GM18499 (cell line): ENCODE measurements at regions not wholly inside any gene's neighbourhood (a gene's known extent, or its start where the extent isn't known, plus 50 kb on each side); places are given as distances from the start of the nearest gene placed in this dataset.

Experiments used
- ATAC-seq: cut with Tn5 transposase; IDR thresholded peaks from one replicate; pipeline ENCODE4 v1.9.1; 2021; ENCODE audit warnings: moderate number of reproducible peaks; ENCODE audit not compliant: insufficient read depth, unreplicated experiment

DNA sequence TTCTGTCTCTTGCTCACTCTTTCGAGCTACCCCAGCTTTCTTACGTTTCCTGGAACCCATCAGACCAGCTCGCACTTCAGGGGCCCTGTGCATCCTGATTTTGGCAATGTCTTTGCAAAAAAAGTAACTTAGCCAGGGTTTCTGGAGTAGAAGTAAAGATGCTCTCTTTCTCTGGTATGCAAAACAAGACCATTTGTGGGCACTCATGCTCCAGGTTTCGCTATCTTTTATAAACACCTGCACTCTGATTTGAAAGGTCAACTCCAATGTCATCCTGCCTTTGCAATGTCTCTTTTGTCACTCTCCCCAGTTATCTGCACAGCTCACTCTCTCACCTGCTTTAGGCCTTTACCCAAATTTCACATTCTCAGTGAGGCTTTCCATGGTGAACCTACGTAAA, 869.1 kb downstream of the QKI start:
- ATAC-seq, result no peak

DNA sequence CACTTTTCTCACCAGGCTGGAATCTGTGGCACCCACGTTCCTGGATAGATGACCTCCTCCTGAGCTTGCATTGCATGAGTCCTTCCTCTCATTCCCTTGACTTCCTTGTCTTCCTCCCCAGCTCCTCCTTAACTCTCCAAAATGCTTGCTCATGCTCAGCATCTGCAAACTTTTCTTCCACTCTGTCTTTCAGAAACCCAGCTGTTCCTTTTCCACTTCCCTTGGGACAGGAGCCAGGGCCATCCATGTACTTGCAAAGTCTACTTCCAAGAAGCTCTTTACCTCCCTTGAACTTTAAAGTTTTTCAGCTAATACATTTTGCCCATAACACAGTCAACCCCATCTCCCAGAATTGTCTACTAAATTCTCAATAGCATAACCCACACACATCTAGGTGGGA, 861.7 kb downstream of the QKI start:
- ATAC-seq, result no peak

DNA sequence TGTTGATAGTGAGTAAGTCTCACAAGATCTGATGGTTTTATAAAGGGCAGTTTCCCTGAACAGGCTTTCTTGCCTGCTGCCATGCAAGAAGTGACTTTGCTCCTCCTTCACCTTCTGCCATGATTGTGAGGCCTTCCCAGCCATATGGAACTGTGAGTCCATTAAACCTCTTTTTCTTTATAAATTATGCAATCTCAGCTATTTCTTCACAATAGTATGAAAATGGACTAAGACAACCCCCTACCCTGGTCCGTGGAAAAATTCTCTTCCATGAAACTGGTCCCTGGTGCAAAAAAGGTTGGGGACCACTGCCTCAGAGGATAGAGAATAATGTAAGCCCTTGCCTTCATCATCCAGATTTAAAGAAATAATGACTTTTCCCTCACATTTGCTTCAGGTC, 861.3 kb downstream of the QKI start:
- no peak for ATAC-seq

DNA sequence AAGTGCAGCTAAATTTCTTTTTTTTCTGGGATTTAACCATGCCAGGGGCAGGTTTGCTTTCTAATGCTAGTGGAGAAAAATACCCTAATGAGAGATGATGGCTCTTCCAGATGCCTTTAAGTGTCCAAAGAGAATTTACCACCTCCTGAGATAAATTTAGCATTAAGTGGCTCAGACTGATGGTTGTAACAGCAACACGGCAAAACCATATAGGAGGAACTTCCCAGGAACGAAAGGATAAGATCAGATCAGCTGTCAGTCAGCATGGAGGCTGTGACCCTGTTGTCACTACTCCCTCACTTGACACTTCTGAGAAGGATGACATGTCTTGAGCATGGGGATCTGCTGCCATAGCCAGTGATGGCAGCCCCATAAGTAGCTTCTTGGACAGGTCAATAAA, 860.0 kb downstream of the QKI start:
- ATAC-seq, result no peak

DNA sequence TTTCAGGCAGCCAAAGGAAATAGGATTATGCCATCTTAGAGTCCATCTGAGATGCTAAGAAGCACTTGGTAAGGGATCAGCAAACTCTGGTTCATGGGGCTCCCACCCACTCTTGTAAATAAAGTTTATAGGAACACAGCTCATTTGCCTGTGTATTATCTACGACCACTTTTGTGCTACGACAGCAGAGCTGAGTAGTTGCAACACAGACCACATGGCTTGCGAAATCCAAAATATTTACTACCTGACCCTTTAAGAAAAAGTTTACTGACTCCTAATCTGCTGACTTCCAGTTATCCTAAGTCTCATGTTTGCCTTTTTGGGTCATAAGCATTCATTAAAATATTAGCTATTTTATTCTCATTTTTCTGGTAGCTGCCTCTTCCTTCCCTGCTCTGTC, 859.0 kb downstream of the QKI start:
- ATAC-seq, result no peak

DNA sequence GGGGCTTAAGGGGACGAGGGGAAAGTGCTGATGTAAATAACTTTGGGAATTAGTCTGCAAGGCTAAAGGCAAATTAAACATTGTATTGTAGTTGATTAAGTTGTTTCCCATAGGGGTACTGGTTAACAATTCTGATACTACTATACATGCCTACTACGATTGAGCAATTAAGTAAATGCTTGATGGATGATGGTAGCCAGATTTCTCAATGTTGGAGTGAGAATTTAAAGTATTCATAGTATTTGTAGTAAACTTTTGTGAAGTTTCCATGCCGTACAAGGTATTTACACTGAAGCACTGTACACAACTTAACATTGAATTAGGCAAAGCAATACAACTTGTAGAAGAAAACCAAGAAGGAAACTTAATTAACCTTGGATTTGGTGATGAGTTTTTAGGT, 852.3 kb downstream of the QKI start:
- ATAC-seq, result no peak

DNA sequence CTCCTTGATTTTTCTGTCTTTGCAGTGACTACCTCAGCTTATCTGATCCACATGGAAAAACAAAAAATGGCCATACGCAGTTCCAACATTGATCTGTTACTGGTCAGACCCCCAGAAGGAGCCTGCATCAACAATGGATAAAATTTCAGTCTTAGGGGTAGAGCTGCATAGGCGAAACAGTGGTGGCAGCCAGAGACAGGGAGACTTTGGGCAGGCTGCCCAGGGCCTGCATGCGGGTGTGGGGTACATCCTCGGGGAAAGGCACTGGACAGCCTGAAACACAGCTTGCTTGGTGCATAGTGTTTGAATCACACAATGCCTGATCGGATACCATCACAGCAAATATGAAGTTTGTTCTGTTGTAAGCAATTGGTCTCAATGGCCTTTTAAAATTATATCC, 847.8 kb downstream of the QKI start:
- ATAC-seq, result no peak

DNA sequence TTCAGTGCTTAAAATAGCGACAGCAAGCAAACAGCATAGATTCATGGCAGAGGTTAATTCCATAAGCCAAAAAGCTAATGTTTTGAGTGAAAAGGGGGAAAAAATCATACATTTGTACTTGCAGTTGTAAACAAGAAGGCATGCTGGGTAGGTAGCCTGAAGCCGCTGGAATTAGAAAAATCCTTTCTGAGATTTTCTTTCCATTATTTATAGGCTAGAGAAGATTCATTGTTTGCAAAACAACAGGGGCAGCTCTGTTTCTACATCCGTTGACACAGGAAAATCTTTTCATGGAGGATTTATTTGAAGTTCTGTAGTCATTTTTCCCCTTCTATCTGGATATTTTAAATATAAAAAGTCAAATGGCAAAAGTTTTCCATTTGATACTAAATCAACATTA, 843.9 kb downstream of the QKI start:
- ATAC-seq, result no peak

DNA sequence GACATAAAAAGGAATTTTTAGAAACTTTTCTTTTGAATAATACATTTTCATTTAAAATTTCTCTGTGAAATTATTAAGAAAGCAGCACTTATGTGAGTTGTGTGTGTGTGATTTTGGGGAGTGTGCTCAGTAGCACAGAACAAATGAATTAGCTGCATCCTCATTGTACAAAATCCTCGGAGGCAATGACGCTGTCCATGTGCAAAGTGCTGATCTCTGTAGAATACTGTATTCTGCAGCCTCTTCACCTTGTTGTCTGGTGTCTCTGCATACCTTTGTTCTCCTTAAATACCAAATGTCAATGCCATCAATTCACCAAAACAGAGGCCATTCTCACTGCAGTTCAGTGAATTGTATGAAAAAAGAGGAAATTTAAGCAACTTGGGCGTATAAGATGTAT, 838.4 kb downstream of the QKI start:
- no peak for ATAC-seq

DNA sequence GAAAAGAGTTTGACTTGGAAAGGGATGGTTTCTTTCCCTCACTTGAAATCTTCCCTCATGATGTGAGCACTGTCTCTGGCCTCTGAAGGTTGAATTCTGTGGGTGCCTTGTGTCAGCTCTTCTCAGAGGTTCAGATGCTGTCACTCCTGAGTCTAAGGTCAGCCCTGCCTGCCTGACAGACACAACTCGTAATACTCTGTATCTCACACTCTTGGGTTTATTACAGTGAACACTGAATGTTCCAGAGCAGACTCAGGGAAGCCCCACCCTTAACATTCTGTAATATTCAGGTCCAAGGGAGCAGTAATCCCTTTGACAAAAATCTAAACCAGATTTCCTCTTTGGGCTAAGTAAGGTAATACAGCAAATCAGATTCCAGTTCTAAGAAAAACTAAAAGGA, 837.8 kb downstream of the QKI start:
- ATAC-seq, result no peak

DNA sequence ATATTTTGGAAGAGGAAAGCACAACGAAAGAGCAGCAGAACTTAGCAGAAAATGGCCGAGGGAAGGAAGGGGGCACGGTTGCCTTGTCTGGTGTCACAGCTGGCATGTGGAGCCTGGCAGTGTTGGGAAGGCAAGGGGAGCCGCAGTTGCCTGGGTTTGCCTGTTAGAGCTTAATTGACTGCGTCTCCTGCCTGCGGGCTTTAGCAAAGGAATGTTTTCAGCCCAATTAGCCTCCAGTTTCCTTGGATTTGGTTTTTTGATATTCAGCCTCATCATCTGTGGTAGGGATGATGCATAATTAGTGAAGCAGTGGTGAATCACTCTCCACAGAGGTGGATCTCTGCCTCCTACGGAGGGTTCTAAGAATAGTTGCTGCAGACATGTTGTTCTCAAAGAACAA, 832.6 kb downstream of the QKI start:
- no peak for ATAC-seq

DNA sequence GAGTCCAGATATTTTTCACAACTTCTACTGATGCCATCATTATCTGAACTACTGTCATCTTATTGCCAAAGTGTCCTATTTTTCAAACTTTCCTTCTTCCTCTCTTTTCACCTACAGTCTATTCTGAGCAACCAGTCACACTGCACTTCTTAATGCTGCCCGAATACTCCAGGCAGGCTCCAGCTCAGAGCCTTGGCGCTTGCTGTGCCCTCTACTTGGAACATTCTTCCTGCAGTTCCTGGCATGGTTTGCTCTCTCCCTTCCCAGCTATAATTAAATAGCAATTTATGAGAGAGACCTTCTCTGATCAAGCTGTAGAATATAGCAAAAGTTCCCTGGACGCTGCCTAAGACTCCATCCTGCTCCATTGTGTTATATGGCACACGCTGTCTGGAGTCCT, 831.6 kb downstream of the QKI start:
- no peak for ATAC-seq

DNA sequence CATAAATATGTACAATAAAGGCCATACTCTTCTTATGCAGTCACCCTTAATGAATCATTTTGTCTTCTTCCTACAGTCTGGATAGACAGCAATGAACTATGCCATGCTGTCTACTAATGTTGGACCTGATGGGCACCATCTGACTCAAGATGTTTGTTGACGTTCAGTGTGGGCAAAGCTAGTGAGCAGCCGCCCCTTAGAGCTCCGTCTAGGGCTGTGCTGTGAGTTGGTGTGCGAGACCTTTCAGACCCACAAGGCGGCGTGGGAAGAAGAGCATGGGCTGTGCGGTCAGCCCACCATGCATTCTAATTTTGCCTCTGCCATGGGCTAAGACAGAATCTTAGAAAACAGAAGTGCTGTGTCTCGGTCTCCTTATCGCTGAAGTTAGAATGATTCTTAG, 829.4 kb downstream of the QKI start:
- ATAC-seq, result no peak

DNA sequence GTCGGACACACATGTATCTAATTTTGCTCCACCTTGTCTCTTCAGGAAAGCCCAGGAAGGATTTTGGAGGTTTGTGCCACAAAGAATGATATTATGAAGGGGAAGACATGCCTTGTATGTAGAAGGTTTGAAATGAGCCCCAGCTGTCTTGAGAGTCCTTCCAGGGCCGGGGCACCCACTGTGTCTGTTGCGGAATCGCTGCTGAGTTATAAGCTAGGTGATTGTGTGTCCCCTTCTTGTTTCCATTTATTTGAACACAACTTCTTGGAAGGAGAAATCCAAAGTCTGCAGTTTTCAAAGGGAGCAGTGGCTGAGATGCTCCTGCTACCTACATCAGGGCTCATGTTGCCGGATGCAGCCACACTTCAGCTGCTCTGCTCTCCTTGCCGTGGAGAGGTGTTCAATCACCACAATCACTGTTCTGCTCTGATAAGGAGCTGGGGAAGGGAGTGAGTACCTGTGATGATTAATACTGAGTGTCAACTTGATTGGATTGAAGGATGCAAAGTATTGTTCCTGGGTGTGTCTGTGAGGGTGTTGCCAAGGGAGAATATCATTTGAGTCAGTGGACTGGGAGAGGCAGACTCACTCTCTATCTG, 828.6 kb downstream of the QKI start:
- no peak for ATAC-seq

DNA sequence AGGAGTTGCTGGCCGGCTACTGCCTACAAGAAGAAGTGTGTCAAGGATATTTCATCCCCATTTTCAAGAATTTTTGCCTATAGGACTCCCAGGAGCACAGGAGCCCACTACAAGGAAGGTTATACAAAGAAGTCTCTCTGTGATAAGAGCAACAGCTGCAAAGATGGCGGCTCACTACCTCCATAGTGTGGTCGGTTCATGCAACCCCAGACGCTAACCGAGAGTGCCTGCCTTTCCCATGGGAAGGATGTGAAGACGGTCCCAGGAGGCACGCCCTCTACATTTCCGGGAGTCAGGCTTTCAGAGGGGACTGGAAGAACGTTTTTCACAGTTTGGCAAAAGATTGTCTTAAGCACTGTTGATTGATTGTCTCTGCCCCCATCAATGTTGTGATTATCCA, 816.3 kb downstream of the QKI start:
- no peak for ATAC-seq

DNA sequence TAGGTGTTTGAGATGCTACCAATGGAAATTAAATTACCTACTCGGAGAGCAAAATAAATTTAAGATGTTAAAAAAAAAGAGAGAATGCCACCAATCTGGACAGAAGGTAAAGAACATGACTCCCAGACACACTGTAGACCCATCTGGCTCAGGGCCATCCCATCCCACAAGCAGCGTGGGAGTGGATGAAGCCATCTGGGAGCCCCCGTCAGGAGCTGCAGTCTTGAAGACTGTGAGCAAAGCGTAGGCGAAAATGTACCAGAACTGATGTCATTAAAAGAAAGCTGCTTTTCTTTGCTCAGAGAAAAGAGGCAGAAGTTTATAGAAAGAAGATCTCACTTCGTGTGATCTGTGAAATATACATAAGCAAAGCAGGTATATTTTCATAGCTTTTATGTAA, 815.7 kb downstream of the QKI start:
- no peak for ATAC-seq

DNA sequence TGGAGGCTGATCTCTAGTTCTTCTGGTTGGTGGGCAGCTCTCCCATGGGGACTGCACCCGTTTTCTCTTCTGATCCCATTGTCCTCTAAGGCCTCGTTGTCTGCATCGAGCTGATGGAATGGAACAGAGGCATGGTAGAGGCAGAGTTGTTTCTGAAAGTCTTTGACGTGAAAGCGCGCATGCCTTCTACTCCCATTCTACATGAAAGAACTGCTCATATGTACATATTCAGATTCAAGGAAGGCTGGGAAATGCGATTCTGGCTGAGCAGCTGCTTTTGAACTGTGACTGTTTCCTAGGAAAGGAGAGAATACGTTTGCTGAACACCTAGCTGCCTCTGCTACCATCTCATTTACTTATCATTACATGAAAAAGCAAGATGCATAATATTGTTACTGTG, 815.2 kb downstream of the QKI start:
- no peak for ATAC-seq

DNA sequence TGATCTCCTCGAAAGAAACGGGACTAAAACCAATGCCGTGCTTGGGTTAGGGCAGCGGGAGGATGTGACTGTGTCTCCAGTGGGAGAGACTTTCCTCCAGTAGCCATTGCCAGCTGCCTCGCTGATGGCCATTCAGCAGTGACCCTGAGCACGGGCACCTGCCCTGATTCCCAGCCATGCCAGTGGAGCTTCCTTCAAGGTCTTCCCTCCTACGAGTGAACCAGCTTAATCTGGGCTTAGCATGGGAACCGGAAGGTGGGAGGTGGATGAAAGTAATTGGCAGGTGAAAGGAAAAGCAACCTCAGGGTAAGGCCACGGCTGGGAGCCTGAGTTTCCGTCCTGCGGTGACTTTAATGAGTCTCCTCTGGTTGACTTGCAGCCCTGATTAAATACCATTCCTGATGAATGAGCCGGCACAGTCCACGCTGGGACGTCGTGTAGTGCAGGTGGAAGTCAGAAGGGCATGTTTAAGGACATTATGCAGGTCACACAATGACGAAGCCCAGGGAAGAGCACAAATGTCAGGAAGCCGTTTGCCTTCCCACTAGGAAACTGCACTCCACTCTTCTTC, 813.5 kb downstream of the QKI start:
- ATAC-seq, result no peak

DNA sequence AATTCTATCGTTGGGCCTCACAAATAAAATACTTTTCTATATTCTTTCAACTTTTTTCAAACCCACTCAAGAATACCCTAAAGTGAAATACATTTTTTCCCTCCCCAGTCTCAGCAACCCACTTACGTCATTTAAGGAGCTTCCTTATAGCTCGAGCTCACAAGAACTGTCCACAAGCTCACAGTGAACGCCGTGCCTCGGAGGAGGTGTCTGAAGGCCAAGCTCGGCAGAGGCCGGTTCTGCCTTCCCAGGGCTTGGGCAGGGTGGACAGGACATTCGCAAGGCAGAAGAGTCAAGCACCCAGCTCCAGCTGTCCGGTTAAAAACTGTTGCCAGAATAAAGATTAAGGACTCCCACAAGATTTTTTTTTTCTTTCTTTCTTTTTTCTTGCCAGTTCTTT, 802.3 kb downstream of the QKI start:
- ATAC-seq, result no peak

DNA sequence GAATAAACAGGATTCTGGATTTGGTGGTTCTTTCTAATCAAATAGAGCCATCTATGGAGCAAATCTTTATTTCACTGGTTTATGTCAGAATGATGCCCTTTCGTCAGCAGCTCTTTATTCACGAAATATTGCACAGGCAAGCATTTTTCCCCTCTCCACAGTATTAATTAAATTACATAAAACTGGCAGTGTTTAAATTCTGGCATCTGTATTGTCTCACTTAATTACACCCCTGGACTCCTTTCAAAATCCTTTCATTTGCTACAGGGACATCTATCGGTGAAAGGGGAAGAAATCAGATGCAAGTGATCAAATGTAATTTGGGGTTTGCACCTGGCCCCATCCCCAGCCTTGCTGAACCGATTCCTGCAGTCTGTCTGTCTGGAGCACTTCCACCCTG, 801.9 kb downstream of the QKI start:
- ATAC-seq, result no peak

DNA sequence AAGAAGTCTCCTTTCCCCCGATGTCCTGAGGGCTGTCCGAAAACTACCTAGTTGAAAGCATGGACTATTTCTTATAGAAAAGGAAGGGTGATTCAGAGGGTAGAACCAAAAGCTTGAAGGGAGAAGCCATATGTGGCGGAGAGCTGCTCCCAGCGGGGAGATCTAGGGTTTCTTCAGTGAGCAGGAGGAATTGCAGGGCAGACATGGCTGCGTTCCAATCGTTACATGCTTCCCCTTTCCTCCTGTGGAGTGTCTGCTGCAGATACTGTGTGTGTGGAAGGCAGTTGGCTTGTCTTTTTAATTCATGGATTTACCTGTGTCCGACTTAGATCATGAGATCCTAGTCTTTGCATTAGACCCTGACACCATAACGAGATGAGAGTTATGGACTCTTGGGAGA, 799.5 kb downstream of the QKI start:
- no peak for ATAC-seq

DNA sequence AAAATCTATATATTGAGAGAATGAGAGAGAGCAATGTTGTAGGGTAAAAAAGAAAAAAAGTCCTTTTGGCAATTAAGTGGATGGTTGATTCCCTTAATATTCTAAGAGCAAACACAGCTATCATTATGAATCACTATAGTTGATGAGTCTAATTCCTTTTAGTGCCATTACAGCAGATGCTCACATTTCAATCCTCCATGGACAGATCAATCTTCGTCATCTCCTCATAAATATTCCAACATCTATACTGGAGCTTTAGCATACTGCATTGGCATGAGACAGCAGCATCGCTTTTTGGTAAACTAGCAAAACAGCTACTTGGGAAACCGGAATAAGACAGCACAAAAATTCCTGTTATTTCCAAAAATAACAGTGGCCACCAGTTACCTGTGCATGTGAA, 796.7 kb downstream of the QKI start:
- ATAC-seq, result no peak

DNA sequence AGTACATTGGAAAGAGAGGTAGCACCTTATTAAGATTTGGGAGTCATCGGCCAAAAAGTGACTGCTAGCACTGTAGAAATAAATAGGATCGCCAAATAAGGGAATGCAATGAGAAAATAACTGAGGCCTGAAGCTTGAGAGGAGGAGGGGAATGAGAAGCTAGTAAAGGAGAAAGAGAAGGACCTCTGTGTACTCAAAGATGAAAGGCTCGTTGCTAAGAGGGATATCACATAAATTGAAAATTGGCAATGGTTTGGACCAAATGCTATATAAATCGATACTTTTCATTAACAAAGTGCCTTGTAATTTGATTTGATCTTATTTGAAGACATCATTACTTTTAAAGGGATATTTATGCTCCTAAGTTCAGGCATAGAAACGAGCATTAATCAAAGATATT, 796.3 kb downstream of the QKI start:
- ATAC-seq, result no peak
